ENCODE measurements at regions not wholly inside any gene's neighbourhood (a gene's known extent, or its start where the extent isn't known, plus 50 kb on each side); places are given as distances from the start of the nearest gene placed in this dataset.

- intact Hi-C loops (cut with micrococcal nuclease) (no loop called here), dilution Hi-C loops (cut with HindIII; ENCODE audit: low sequenced_read_pairs, unreplicated experiment) (no loop called here)
- no peak for TF ChIP-seq POLR2A (IDR thresholded peaks at IDR 0.05; ENCODE audit: low read depth, low read length)
- TF ChIP-seq MXI1 (IDR thresholded peaks at IDR 0.05; ENCODE audit: borderline replicate concordance, low read depth, low read length), result no peak
- no peak for TF ChIP-seq RAD21 (IDR thresholded peaks at IDR 0.05; ENCODE audit: low read length)
- TF ChIP-seq, protein P1, sequence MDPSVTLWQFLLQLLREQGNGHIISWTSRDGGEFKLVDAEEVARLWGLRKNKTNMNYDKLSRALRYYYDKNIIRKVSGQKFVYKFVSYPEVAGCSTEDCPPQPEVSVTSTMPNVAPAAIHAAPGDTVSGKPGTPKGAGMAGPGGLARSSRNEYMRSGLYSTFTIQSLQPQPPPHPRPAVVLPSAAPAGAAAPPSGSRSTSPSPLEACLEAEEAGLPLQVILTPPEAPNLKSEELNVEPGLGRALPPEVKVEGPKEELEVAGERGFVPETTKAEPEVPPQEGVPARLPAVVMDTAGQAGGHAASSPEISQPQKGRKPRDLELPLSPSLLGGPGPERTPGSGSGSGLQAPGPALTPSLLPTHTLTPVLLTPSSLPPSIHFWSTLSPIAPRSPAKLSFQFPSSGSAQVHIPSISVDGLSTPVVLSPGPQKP (IDR thresholded peaks at IDR 0.05; ENCODE audit: borderline replicate concordance, low read depth, low read length), result no peak
- no peak for TF ChIP-seq FOS (IDR thresholded peaks at IDR 0.05; ENCODE audit: low read depth, low read length)
- no peak for TF ChIP-seq RFX5 (IDR thresholded peaks at IDR 0.05; ENCODE audit: low read depth, low read length)
- TF ChIP-seq MAZ (IDR thresholded peaks at IDR 0.05; ENCODE audit: borderline replicate concordance, low read depth, low read length), result no peak
These were observed 513.0 kb downstream of the TOX3 start for GRCh38 chr16:52033992-52034391.

More at GRCh38 chr16:52033992-52034391, 513.0 kb downstream of the TOX3 start:
- no peak overlapping the region for H3K4me2 ChIP-seq (ENCODE audit: low read depth, low read length)
- H3K36me3 ChIP-seq (ENCODE audit: control insufficient read depth, insufficient read depth, low read length), result no peaks in the 10 kb centered on the region
- ChIA-PET CTCF (no interaction called here), POLR2A (ENCODE audit: unreplicated experiment) (no interaction called here)
- H2AK5ac ChIP-seq (ENCODE audit: low read depth, low read length), result no peak overlapping the region
- no peak overlapping the region for H3K9ac ChIP-seq (ENCODE audit: low read depth, low read length)
- H4K5ac ChIP-seq (ENCODE audit: low read depth, low read length), result no peak overlapping the region
- H2BK120ac ChIP-seq (ENCODE audit: low read depth, low read length), result no peak overlapping the region
- no peaks in the 10 kb centered on the region for H3K9me1 ChIP-seq (ENCODE audit: insufficient read depth, low read length)
- no peak overlapping the region for H2BK15ac ChIP-seq (ENCODE audit: low read depth, low read length)
- no peak overlapping the region for H2BK5ac ChIP-seq (ENCODE audit: low read depth, low read length, poor library complexity, severe bottlenecking)
- H3K14ac ChIP-seq (replicated peaks; ENCODE audit: low read depth, low read length), result no peak overlapping the region
- H3K4ac ChIP-seq (ENCODE audit: low read depth, low read length), result no peak overlapping the region
- no peak overlapping the region for H2AK9ac ChIP-seq (replicated peaks; ENCODE audit: low read depth, low read length, poor library complexity)
- WGBS, 2 experiments (ENCODE audit: extremely low coverage in 2 of 2, insufficient read length in 1 of 2), result no CpG with 5 or more reads among the region's 1 CpG
- no peak overlapping the region for H3K27ac ChIP-seq (ENCODE audit: insufficient read depth, low read length)
- no peak overlapping the region for H3K56ac ChIP-seq (ENCODE audit: extremely low read depth, insufficient read depth, low read length)
- ATAC-seq (ENCODE audit: low read depth) (no peak), DNase-seq (no peak)
- no peaks in the 10 kb centered on the region for H3K4me1 ChIP-seq (ENCODE audit: control insufficient read depth, insufficient read depth, low read length)
- no peaks in the 10 kb centered on the region for H3K9me3 ChIP-seq (ENCODE audit: control insufficient read depth, insufficient read depth, low read length)
- no peaks in the 10 kb centered on the region for H4K20me1 ChIP-seq (ENCODE audit: insufficient read depth, low read length)
- H2AFZ ChIP-seq (replicated peaks; ENCODE audit: low read length, poor library complexity), result no peak overlapping the region
- H3K27me3 ChIP-seq (ENCODE audit: control insufficient read depth, insufficient read depth, low read length), result no peaks in the 10 kb centered on the region
- no peak overlapping the region for H2BK20ac ChIP-seq (ENCODE audit: low read depth, low read length)
- no TSS peak for BruUV-seq (replicated peaks)
- no peak overlapping the region for H3K18ac ChIP-seq (ENCODE audit: low read depth, low read length)
- H3K23ac ChIP-seq (ENCODE audit: low read depth, low read length), result no peak overlapping the region
- no peaks in the 10 kb centered on the region for H3K79me1 ChIP-seq (ENCODE audit: low read depth in 1 of 2, low read length in 2 of 2)
- H3K4me3 ChIP-seq (ENCODE audit: insufficient read depth, low read depth, low read length), result no peak overlapping the region
- H4K91ac ChIP-seq (ENCODE audit: insufficient read depth, low read depth, low read length), result no peak overlapping the region
- in situ Hi-C loops (cut with MboI; ENCODE audit: low sequenced_read_pairs), result no loop called here
- H4K8ac ChIP-seq (ENCODE audit: low read depth in 2 of 2, low read length in 2 of 2), result no peak overlapping the region

Data from IMR-90 (cell line).